Hepatocyte (in vitro differentiated cells): ENCODE measurements at regions not wholly inside any gene's neighbourhood (a gene's known extent, or its start where the extent isn't known, plus 50 kb on each side); places are given as distances from the start of the nearest gene placed in this dataset.

Experiments used
- DNase-seq: peaks from one replicate; pipeline ENCODE4 v3.0.0-alpha.2; 2016; ENCODE audit warnings: low spot score
- H2AFZ ChIP-seq: fragments of 200-600 bp; sonication (generic); 2 replicates; pipeline ENCODE4 v1.6.0; 2016; ENCODE audit warnings: antibody characterized with exemption, mild to moderate bottlenecking
- H3K27ac ChIP-seq: fragments of 200-600 bp; sonication (generic); 2 replicates; pipeline ENCODE4 v1.5.1; 2016; ENCODE audit warnings: mild to moderate bottlenecking
- H3K27me3 ChIP-seq: fragments of 200-600 bp; sonication (generic); 2 replicates; pipeline ENCODE4 v1.6.1; 2016
- H3K36me3 ChIP-seq: fragments of 200-600 bp; sonication (generic); replicated peaks from 2 replicates; pipeline ENCODE4 v1.5.1; 2016; ENCODE audit warnings: low read depth; ENCODE audit not compliant: insufficient read depth
- H3K4me1 ChIP-seq: fragments of 200-600 bp; sonication (generic); 2 replicates; pipeline ENCODE4 v1.5.1; 2016; ENCODE audit warnings: mild to moderate bottlenecking, moderate library complexity; ENCODE audit not compliant: insufficient read depth
- H3K4me2 ChIP-seq: fragments of 200-600 bp; sonication (generic); 2 replicates; pipeline ENCODE4 v1.6.0; 2016
- H3K4me3 ChIP-seq: fragments of 200-600 bp; sonication (generic); 2 replicates; pipeline ENCODE4 v1.5.1; 2016; ENCODE audit warnings: mild to moderate bottlenecking
- H3K79me2 ChIP-seq: fragments of 200-600 bp; sonication (generic); 2 replicates; pipeline ENCODE4 v1.6.0; 2017; ENCODE audit warnings: mild to moderate bottlenecking
- H3K9me2 ChIP-seq: fragments of 200-600 bp; sonication (generic); replicated peaks from 2 replicates; pipeline ENCODE4 v1.6.0; 2017; ENCODE audit warnings: mild to moderate bottlenecking; ENCODE audit not compliant: insufficient read depth
- H3K9me3 ChIP-seq: fragments of 200-600 bp; sonication (generic); 2 replicates; pipeline ENCODE4 v1.5.1; 2016; ENCODE audit warnings: low read depth, mild to moderate bottlenecking
- H4K20me1 ChIP-seq: fragments of 200-600 bp; sonication (generic); 2 replicates; pipeline ENCODE4 v1.6.0; 2016; ENCODE audit warnings: mild to moderate bottlenecking; ENCODE audit not compliant: insufficient read depth, poor library complexity, severe bottlenecking
- CTCF ChIP-seq: fragments of 200-600 bp; sonication (generic); IDR thresholded peaks from 2 replicates; pipeline ENCODE4 v1.5.1; 2016; ENCODE audit warnings: antibody characterized with exemption, mild to moderate bottlenecking; ENCODE audit not compliant: poor library complexity
- EZH2 ChIP-seq: fragments of 200-600 bp; sonication (generic); IDR thresholded peaks from 2 replicates; pipeline ENCODE4 v1.6.1; 2016; ENCODE audit warnings: antibody characterized with exemption, mild to moderate bottlenecking, borderline replicate concordance
- EZH2phosphoT487 ChIP-seq: fragments of 200-600 bp; sonication (generic); IDR thresholded peaks from one replicate; pipeline ENCODE4 v1.6.1; 2018; ENCODE audit warnings: antibody characterized with exemption, mild to moderate bottlenecking, low read depth, moderate library complexity; ENCODE audit not compliant: unreplicated experiment, severe bottlenecking
- whole genome bisulfite sequencing: methylation state at CpG from one replicate; pipeline ENCODE4 v1.1.6; 2016; ENCODE audit warnings: low lambda C conversion rate; ENCODE audit errors: missing lambda C conversion rate; 5-methylcytosine and 5-hydroxymethylcytosine counted together

- no peak for DNase-seq
- Histone ChIP-seq H3K9me3 (no peaks in the 10 kb centered on the region), H3K4me1 (no peaks in the 10 kb centered on the region), H3K4me3 (no peak overlapping the region), H3K9me2 (no peaks in the 10 kb centered on the region), H3K36me3 (no peaks in the 10 kb centered on the region), H4K20me1 (no peaks in the 10 kb centered on the region), H3K27ac (no peak overlapping the region), H2AFZ (no peak overlapping the region), H3K27me3 (no peaks in the 10 kb centered on the region), H3K79me2 (no peaks in the 10 kb centered on the region), H3K4me2 (no peak overlapping the region)
- no peak for TF ChIP-seq CTCF
- TF ChIP-seq EZH2: no peak
- no peak for TF ChIP-seq EZH2phosphoT487
- 88% methylated on average over 3 of the region's 3 CpGs for WGBS
Observed at GRCh38 chr11:23233075-23233474, 372.8 kb upstream of the CCDC179 start.

- H2AFZ ChIP-seq: no peak overlapping the region
- H4K20me1 ChIP-seq: no peaks in the 10 kb centered on the region
- H3K4me1 ChIP-seq: no peaks in the 10 kb centered on the region
- H3K9me3 ChIP-seq: no peaks in the 10 kb centered on the region
- H3K79me2 ChIP-seq: no peaks in the 10 kb centered on the region
- DNase-seq: no peak
- no peak overlapping the region for H3K27ac ChIP-seq
- H3K27me3 ChIP-seq: no peaks in the 10 kb centered on the region
- TF ChIP-seq CTCF: no peak
- WGBS: 75% methylated on average over 2 of the region's 2 CpGs
- no peak overlapping the region for H3K4me3 ChIP-seq
- no peaks in the 10 kb centered on the region for H3K9me2 ChIP-seq
- H3K4me2 ChIP-seq: no peak overlapping the region
- no peaks in the 10 kb centered on the region for H3K36me3 ChIP-seq
Observed at GRCh38 chr11:23236826-23237555, 376.7 kb upstream of the CCDC179 start.

DNA sequence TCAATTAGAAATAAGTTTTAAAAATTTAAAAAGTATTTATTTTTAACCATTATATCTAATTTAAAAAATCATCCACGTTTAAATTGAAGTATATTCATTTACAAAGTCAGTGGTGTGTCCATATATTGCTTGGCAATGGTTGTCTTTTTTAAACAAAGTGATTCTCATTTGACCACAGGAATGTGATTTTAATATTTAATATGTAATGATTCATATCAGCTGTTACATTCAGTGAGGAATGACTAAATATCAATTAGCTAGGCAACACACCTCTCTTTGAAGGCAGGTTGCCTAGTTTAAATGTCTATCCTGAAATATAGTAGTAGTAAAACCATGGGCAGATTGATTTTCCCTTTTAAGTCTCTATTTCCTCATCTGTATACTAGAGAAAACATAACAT is 392.2 kb upstream of the CCDC179 start:
- Histone ChIP-seq H3K9me3 (no peaks in the 10 kb centered on the region), H3K36me3 (no peaks in the 10 kb centered on the region), H2AFZ (no peak overlapping the region), H3K27me3 (no peaks in the 10 kb centered on the region), H3K79me2 (no peaks in the 10 kb centered on the region), H3K27ac (no peak overlapping the region), H4K20me1 (no peaks in the 10 kb centered on the region), H3K9me2 (no peaks in the 10 kb centered on the region), H3K4me1 (no peaks in the 10 kb centered on the region), H3K4me3 (no peak overlapping the region), H3K4me2 (no peak overlapping the region)
- WGBS: 86% methylated on average over 1 of the region's 1 CpG
- TF ChIP-seq CTCF (no peak), EZH2phosphoT487 (no peak), EZH2 (no peak)
- no peak for DNase-seq

GRCh38 chr11:23257088-23257487 is 396.8 kb upstream of the CCDC179 start:
- H3K9me3 ChIP-seq: no peaks in the 10 kb centered on the region
- H3K9me2 ChIP-seq: no peaks in the 10 kb centered on the region
- no peaks in the 10 kb centered on the region for H3K4me1 ChIP-seq
- H3K4me2 ChIP-seq: no peak overlapping the region
- no peak overlapping the region for H3K27ac ChIP-seq
- no peak overlapping the region for H3K4me3 ChIP-seq
- no peak for TF ChIP-seq EZH2
- TF ChIP-seq EZH2phosphoT487: no peak
- TF ChIP-seq CTCF: no peak
- H3K36me3 ChIP-seq: no peaks in the 10 kb centered on the region
- no peak overlapping the region for H2AFZ ChIP-seq
- no peaks in the 10 kb centered on the region for H4K20me1 ChIP-seq
- no peak for DNase-seq
- H3K79me2 ChIP-seq: no peaks in the 10 kb centered on the region
- no peaks in the 10 kb centered on the region for H3K27me3 ChIP-seq
